GM21717 (cell line): ENCODE measurements at regions not wholly inside any gene's neighbourhood (a gene's known extent, or its start where the extent isn't known, plus 50 kb on each side); places are given as distances from the start of the nearest gene placed in this dataset.
"Not testable (repeated sequence)": the region's sequence is repeated elsewhere in the genome, so short reads cannot be mapped to it uniquely, and the experiment has no call there.

Source experiments
- ATAC-seq: cut with Tn5 transposase; IDR thresholded peaks from one replicate; pipeline ENCODE4 v1.9.1; 2021; ENCODE audit warnings: mild to moderate bottlenecking, moderate library complexity; ENCODE audit not compliant: unreplicated experiment

DNA sequence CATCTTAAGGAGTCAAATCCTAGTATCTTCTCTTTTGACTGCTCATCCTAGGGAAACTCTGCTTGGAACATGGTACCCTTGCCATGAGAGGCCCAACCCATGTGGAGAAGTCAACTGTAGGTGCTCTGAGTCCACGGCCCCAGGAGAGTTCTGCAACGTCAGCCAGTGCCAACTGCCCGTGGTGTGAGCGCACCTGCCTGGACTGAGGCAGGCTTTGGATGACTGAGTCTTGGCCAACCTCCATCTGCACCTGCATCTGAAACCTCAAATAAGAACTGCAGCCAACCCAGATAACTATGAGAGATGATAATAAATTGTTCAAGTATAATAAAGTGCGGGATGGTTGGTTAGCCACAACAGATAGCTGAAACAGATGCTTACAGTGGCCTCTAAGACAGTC lies 772.0 kb downstream of the TRIML1 start:
- ATAC-seq, result no peak

DNA sequence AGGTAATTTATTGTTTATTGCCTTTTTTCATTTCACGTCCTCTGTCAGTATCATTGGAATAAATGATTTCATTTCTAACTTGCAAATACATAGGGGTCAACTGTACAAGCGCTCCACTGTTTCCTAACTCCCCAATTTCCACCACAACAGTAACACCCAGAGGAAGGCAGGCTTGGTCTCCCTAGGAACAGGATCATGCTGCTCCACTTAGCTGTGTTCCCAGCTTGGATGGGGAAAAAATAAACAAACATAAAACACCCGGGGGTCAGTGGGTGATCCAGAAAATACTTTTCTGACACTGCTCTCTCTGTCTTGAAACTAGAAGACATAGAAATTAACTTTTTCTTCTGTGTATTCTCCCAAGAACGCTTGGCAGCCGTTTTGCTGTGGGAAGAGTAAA lies 772.5 kb downstream of the TRIML1 start:
- ATAC-seq, result no peak

DNA sequence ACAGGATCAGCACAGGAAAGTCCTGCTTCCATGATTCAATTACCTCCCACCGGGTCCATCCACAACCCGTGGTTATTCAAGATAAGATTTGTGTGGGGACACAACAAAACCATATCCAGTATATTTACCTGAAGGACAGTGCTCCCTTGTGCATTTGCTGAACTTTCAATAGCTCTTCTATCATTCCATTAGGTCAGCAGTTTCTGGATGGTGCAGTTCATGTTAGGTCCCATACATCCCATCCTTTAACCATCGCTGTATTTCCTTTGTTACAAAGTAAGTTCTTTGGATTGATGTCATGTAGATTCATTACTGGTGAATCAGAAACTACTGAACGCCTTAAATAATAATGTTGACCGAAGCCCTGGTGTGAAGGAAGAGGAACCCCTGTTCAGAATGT lies 775.9 kb downstream of the TRIML1 start:
- ATAC-seq, result no peak

DNA sequence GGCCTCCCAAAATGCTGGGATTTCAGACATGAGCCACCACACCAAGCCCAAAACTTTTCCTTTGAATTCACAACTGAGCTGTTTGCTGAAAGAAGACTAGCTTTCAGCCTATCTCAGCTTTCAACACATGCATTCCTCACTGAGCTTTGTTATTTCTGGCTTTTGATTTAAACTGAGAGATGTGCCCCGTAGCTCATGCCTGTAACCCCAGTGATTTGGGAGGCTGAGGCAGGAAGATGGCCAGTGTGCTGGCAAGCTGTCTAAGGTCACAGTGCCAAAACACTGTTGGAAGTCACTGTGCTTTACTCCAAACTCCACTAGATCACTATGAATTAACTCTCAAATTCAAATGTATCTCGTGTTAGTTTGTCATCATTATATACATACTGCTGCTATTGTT lies 779.5 kb downstream of the TRIML1 start:
- ATAC-seq, result no peak

DNA sequence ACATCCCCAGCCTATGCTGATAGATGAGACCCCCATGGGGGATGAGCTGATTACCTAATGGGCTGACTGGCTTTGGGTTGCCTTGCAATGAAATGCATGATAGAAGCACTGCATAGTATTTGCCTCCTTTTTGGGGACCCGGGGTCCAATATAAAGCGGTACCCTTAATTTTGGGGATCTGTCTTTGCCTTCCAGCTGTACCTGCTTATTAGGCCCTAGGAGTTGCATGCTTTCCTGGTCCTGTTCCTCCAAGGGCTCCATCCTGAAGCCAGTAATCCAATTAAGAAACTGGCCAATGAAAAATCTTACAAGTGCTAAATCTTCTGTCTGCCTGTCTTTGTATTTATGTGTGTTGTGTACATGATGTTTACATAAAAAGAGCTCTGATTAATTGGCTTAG lies 791.6 kb downstream of the TRIML1 start:
- ATAC-seq, result no peak

DNA sequence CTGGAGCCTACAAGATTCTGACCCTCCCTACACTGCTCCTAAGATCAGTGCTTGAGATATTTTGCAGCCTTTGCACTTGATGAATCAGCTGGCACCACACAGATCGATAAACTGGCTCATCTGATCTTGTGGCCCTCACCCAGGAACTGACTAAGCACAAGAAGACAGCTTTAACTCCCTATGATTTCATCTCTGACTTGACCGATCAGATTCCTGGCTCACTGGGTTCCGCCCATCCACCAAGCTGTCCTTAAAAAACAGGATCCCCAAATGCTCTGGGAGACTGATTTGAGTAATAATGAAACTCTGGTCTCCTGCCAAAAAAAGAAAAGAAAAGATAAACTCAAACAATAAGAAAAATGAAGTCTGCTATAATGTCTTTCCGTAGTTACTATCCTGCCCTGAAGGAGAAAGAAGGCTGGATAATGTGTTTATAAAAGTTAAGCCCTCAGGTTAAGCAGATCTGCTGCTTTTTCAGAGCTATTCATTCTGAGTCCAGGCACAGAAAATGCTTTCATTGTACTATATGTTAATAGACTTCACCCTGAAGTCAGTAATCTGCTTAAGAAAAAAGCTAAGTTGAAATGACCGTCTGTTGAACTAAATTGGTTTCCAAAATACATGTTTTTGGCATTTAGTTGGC lies 795.2 kb downstream of the TRIML1 start:
- ATAC-seq, result no peak

DNA sequence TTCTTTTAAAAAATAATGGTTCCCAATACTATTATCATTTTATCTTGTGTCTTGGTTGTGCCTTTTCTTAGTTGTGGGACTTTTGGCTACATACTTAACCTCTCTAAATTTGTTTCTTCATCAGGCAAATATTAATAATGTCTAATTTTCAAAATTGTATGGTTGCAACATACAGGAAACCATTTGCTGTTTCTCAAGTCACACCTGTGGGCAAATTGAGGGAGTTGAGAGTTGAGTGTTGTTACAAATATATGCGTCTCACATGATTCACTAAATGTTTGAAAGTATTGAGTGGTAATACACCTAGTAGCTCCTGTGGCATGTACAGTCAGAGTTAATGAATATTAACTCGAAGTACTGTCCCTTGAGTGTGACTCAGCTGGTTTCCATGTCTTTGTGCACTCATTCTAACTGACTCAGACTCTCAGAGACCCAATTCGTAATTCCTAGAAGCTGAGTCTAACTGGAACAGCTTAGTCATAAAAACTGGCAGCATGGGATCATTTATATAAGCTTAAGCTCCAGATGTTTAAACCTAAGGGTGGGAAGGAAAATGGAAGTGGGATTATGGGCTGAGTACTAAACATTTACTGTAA lies 802.4 kb downstream of the TRIML1 start:
- no peak for ATAC-seq

DNA sequence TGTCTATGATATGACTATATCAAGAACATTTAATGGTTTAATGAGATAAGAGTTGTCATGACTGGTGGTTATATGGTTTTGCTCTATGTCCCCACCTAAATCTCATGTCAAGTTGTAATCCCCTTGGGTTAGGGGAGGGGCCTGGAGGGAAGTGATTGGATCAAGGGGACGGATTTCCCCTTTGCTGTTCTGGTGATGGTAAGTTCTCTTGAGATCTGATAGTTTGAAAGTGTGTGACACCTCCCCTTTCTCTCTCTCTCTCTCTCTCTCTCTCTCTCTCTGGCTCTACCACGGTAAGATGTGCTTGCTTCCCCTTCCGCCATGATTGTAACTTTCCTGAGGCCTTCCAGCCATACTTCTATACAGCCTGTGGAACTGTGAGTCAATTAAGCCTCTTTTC lies 803.4 kb downstream of the TRIML1 start:
- no peak for ATAC-seq

DNA sequence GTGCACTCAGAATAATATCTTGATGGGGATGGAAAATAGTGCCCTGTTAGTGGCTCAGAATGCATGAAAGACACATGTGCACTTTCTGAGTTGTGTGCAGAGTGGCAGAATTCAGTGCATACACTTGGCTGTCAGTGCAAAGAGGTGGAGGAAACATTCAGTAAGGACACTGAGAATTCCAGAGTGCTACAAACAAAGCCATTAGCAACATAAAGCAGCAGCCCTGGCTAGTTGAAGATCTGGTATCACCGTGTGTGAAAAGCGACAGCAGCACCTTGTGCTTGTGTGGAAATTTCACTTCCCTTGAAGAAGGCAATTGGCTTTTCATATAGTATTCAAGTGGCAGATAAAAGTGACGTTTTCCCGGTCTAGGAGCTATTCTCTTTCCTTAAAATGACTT lies 810.4 kb downstream of the TRIML1 start:
- no peak for ATAC-seq

DNA sequence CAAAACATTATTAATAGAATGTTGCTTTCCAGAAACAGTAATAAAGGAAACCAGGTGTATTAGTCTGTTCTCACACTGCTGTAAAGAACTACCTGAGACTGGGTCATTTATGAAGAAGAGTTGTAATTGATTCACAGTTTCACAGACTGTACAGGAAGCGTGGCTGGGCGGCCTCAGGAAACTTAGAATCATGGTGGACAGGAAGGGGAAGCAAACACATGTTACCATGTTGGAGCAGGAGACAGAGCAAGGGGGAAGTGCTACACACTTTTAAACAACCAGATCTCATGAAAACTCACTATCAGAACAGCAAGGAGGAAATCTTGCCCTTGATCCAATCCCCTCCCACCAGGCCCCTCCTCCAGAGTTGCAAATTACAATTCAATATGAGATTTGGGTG lies 815.8 kb downstream of the TRIML1 start:
- no peak for ATAC-seq

DNA sequence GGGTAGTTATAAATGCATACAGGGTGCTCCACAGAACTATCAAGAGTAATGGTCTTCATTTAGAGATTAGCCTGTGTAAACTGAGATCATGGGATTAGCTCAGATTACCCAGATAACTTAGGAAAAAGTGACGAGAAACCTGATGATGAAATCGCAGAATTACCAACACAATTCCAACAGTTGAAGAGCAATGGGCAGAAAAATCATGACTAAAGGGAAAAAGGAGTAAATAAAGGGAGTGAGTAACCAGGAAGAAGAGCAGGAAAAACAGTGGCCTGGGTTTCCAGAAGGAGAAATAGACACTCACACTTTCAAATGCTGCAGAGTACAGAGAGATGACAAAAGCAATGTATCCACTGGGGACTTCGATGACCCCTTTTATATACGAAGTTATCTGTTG lies 817.3 kb downstream of the TRIML1 start:
- ATAC-seq, result no peak

DNA sequence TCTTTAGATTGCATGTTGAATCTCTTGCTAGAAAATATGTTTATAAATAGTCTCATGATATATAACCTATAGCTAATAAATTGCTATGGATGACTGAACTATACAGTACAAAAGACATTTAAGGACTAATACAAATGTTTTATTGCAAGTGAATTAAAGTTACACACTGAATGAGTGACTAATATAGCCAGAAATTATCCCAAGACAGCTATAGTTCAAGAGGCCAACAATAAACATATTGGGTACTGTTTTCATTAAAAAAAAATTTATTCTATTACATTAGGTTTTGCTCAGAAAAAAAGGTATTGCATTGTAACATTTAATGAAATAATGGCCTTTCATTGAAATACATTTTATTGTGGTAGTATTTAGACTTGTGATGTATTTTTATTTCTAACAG lies 819.1 kb downstream of the TRIML1 start:
- ATAC-seq, result no peak

DNA sequence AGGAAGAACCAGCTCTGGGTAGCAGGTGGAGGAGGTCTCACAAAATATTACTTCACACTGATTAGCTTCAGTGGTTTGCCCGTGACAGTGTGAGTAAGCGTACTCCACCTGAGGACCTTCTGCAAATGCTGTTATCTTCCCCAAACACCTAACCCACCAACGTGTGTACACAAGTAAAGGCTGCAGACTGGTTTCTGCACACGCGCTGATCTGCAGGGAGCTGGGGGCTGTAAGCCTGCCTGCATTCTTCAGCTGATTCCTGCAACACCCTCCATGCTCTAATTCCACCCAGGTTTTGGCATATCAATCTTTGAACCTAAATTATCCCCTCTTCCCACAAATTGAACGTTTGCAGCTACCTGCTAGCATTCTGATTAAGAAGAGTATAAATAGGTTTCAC lies 820.2 kb downstream of the TRIML1 start:
- no peak for ATAC-seq

DNA sequence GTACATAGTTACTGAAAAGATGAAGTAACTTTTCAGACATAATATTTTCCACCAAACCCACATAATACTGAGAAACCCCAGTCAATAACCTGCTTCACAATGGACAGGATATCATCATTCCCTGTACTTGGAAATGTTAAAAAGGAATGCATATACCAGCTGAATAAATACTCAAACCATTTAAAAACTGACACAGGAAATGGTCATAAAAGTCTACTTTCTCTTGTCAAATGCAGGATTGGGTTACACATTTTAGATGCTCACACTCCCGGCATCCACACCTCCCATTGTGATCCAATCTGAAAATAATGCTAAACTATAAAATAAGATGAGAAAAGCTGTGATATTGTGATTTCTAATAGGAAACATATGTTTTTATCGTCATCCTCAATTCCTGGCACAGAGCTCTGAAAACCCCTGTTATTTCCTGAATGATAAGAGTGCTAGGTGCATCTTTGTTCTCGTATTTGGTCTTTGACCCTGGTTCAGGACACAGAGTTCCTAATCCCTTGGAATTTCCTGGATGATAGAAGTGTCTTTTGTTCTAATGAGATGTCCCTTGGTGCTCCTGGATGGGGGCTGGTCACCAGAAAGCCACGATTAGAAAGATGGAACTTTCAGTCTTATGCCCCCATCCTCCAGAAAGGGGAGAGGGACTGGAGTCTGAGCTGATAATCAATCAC lies 821.3 kb downstream of the TRIML1 start:
- no peak for ATAC-seq

DNA sequence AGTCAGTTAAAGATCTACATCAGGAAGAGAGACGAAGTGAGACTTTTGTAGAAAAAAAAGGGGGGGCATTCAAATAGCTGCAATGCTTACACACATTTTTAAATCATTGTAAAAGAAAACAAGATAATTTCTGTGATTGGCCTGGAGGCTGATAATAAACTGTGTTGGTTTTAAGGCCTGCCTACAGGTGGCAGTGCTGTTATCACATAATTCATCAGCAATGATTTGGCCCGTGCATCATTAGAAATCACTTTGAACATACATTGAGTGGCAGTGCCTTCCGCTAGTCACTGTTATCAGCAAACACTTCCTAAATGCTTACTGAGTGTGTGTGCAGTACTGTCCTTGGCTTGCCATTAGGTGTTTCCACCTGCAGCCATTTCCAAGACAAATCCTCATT lies 831.9 kb downstream of the TRIML1 start:
- no peak for ATAC-seq

DNA sequence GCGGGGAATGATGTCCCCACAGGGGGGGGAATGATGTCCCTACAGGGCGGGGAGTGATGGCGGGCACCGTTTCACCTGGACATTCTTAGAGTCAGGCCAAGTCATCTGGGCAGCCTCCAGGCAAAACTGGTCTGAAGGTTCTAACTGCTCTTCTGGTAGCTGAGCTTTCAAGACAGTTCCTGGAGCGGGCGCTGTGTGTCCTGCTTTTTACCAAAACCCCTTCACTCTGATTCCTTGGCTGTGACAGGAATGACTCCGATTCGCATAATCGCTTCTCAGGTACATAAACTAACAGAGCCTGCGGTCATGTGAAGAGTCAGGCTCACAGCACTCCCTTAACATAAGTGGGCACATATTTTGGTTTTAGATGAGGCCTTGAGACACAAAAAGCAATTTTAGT lies 836.0 kb downstream of the TRIML1 start:
- ATAC-seq, result no peak

DNA sequence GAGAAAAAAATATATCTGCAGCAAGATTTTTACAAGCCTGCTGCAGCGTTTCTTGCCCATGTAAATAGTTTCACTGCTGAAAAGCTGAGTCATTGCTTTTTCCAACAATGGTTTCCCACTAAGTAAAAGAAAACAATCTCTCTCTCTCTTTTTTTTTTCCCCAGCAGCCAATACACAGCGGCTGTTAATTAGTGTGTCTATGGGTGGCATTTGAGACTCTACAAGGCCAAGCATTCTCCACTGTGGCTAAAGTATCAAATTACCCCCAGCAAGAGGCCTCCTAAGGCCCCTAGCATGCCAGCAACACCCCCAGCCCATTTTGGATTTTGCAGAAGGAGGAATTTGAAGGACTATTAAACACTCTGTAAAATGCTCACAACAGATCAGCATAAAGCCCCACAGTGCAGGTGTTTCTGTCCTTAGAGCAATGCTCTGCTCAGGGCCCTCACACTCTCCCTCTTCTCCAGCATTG lies 837.4 kb downstream of the TRIML1 start:
- no peak for ATAC-seq

DNA sequence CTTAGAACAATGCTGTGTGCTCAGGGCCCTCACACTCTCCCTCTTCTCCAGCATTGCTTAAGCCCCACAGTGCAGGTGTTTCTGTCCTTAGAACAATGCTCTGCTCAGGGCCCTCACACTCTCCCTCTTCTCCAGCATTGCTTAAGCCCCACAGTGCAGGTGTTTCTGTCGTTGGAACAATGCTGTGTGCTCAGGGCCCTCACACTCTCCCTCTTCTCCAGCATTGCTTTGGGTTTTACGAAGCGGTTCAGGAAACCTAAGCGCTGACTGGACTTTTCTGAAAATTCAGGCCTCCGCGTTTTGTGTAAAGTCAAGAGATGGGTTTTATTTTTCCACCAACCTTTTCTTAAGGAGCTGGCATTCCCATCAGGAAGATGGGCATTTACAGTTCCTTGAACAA lies 838.0 kb downstream of the TRIML1 start:
- not testable (repeated sequence) for ATAC-seq

DNA sequence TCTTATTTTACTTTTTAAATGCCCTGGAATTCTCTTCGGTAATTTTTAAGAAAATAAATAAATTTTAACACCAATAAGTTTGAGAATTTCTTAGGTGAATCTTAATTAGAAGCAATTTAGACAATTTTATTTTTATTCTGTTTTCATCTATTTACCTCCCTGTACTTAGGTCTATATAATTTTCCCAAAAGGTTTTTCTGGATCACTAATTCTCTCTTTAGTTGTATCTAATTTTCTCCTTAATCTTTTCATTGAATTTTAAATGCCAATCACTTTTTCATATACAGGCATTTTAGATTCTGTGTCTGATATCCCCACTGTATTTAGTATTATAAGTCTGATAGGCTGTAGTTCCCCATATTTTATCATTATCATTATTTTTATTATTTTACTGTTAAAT lies 845.3 kb downstream of the TRIML1 start:
- no peak for ATAC-seq

DNA sequence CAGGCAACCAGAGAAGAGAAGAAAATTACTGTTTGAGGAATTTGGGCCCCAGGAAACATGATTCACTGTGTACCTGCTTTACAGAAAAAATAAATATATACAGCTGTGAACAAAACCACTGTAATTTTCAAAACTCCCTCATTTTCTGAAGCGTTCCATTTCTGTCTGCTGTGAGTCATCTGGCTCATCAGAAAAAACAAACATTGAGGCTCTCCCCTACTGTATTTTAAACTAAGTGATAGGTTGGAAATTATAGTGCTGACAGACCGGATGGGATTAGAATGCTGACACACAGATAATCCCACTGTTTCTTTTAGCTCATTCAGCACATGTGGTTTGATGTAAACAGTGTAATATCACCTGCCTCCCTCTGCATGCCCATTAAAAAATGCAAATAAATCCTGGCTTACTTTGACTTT lies 847.0 kb downstream of the TRIML1 start:
- ATAC-seq, result no peak

DNA sequence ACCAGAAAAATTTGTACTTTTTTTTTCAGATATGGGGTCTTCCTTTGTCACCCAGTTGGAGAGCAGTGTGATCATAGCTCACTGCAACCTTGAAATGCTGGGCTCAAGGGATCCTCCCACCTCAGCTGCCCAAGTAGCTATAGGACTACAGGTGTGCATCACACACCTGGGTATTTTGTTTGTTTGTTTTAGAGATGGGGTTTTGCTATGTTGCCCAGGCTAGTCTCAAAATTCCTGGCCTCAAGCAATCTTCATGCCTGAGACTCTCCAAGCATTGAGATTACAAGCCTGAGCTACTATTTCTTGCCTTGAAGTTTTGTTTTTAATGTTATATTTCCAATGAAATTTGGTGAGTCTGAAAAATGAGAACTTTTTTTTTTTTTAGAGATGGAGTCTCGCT lies 847.8 kb downstream of the TRIML1 start:
- no peak for ATAC-seq

DNA sequence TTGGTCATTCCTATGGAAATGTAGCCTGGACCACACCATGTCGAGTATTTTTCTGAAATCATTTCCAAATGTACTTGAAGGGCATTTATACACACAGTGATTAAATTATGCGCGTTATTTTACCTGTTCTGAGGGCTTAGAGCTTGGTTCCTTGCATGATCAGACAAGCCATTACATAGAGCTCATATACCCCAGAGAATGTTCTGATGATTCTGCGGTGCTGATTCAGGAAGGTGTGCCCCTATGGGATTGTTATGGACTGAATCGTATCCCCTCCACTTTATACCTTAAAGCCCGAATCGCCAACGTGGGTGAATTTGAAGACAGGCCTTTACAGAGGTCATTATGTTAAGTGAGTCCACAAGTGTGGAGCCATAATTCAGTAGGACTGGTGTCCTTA lies 848.9 kb downstream of the TRIML1 start:
- ATAC-seq, result no peak
